Glutamatergic neuron (in vitro differentiated cells): ENCODE measurements at regions not wholly inside any gene's neighbourhood (a gene's known extent, or its start where the extent isn't known, plus 50 kb on each side); places are given as distances from the start of the nearest gene placed in this dataset.
"Not testable (repeated sequence)": the region's sequence is repeated elsewhere in the genome, so short reads cannot be mapped to it uniquely, and the experiment has no call there.

Experiments used
- DNase-seq: peaks from one replicate; pipeline ENCODE4 v3.0.0; 2022
- H3K27ac Mint-ChIP-seq: one replicate; pipeline ENCODE4 v1.8.0; 2020; ENCODE audit warnings: mild to moderate bottlenecking, mixed read lengths, inconsistent platforms; ENCODE audit not compliant: unreplicated experiment
- H3K27me3 Mint-ChIP-seq: one replicate; pipeline ENCODE4 v1.8.0; 2020; ENCODE audit warnings: mild to moderate bottlenecking, moderate library complexity, mixed read lengths, inconsistent platforms; ENCODE audit not compliant: unreplicated experiment
- H3K36me3 Mint-ChIP-seq: one replicate; pipeline ENCODE4 v1.8.0; 2020; ENCODE audit warnings: mild to moderate bottlenecking, mixed read lengths, inconsistent platforms; ENCODE audit not compliant: unreplicated experiment
- H3K4me1 Mint-ChIP-seq: one replicate; pipeline ENCODE4 v1.8.0; 2020; ENCODE audit warnings: mild to moderate bottlenecking, low read depth, mixed read lengths, inconsistent platforms; ENCODE audit not compliant: unreplicated experiment
- H3K4me3 Mint-ChIP-seq: one replicate; pipeline ENCODE4 v1.8.0; 2020; ENCODE audit warnings: mild to moderate bottlenecking, mixed read lengths, inconsistent platforms; ENCODE audit not compliant: unreplicated experiment
- H3K9me3 Mint-ChIP-seq: one replicate; pipeline ENCODE4 v1.8.0; 2020; ENCODE audit warnings: mild to moderate bottlenecking, moderate library complexity, mixed read lengths, inconsistent platforms; ENCODE audit not compliant: unreplicated experiment
- CTCF ChIP-seq: fragments of 200-600 bp; sonication (generic); IDR thresholded peaks from one replicate; pipeline ENCODE4 v1.5.0; 2021; ENCODE audit not compliant: partially characterized antibody, unreplicated experiment

DNA sequence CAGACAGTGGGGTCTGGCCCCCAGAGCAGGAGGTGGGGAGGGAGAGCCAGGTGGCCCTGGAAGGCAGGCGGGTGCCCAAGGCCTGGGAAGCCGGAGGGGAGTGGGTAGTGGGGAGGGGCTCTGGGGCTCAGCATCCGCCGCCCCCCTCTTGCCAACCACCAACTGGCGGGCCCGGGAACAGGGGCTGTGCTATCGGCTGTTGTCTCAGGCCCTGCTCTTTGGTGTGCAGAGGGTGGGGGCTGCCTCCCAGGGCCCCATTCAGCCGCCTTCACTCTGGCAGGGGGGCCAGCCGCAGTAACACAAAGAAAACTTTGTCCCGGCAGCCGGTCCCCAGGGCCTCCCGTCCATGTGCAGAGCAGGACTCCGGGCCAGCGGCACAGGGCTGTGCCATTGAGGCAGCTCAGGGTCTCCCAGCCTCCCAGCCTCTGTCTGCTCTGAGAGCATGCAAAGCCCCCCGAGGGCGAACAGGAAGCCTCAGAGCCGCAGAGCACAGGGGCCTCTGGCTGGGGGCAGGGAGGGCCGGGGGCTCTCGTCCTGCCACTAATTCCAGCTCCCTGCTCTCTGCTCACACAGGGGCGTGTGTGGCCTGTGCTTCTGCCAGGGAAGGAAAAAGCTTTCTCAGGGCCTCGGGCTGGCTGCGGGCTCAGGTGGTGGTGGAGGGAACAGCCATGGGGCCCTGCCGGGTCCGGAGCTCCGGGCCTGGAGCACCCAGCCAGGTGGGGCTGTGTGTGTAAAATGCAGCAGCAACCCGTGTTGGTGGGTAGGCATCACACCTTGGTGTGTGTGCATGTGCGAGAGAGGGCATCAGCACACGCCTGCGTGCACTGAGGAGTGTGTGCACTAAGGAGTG, 54.2 kb upstream of the NOTCH1 start:
- no peak for TF ChIP-seq CTCF
- Mint-ChIP-seq H3K4me1 (peaks cover 2% of the 10 kb centered on the region), H3K36me3 (no peaks in the 10 kb centered on the region), H3K27me3 (peaks cover 9% of the 10 kb centered on the region), H3K9me3 (peaks cover 9% of the 10 kb centered on the region), H3K27ac (no peak overlapping the region), H3K4me3 (no peak overlapping the region)
- peak; percentile 31 for DNase-seq

DNA sequence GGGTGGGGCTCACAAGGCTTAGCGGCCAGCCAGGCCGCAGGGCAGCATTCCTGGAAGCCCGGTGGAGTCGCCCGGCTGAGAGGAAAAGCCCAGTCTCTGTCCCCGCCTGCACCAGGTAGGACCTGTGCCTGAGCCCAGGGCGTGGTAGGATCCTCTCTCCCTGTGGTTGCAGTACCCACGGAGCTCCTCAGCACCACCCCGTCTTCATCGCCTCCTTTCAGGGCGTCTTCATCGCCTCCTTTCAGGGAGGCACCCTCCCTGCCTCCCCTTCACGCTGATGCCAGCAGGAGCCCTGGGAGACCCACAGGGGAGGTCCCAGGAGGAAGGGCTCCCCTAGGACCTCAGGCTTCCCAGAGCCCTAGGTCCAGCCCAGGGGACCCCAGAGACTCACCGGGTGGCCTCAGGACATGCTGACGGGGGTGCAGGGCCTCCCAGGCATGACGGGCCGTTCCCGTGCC, 53.3 kb upstream of the NOTCH1 start:
- H3K9me3 Mint-ChIP-seq: peaks cover 9% of the 10 kb centered on the region
- no peaks in the 10 kb centered on the region for H3K36me3 Mint-ChIP-seq
- DNase-seq: no peak
- H3K4me3 Mint-ChIP-seq: no peak overlapping the region
- peaks cover 2% of the 10 kb centered on the region for H3K4me1 Mint-ChIP-seq
- no peak overlapping the region for H3K27ac Mint-ChIP-seq
- peaks cover 9% of the 10 kb centered on the region for H3K27me3 Mint-ChIP-seq
- TF ChIP-seq CTCF: no peak

GRCh38 chr9:136598390-136599073, 52.7 kb upstream of the NOTCH1 start:
- not testable (repeated sequence) for H3K27me3 Mint-ChIP-seq, DNase-seq, H3K36me3 Mint-ChIP-seq, H3K4me3 Mint-ChIP-seq, H3K9me3 Mint-ChIP-seq, H3K27ac Mint-ChIP-seq, H3K4me1 Mint-ChIP-seq

GRCh38 chr9:136597965-136598364, 52.1 kb upstream of the NOTCH1 start:
- TF ChIP-seq CTCF: no peak
- no peak for DNase-seq
- H3K9me3 Mint-ChIP-seq: peaks cover 9% of the 10 kb centered on the region
- peaks cover 2% of the 10 kb centered on the region for H3K4me1 Mint-ChIP-seq
- no peaks in the 10 kb centered on the region for H3K36me3 Mint-ChIP-seq
- no peak overlapping the region for H3K4me3 Mint-ChIP-seq
- H3K27me3 Mint-ChIP-seq: peaks cover 9% of the 10 kb centered on the region
- H3K27ac Mint-ChIP-seq: no peak overlapping the region

GRCh38 chr9:136597141-136597885, 51.5 kb upstream of the NOTCH1 start:
- Mint-ChIP-seq H3K27ac (no peak overlapping the region), H3K27me3 (peaks cover 9% of the 10 kb centered on the region), H3K4me1 (peaks cover 2% of the 10 kb centered on the region), H3K4me3 (no peak overlapping the region), H3K36me3 (no peaks in the 10 kb centered on the region), H3K9me3 (peaks cover 6% of the 10 kb centered on the region)
- DNase-seq: no peak
- TF ChIP-seq CTCF: no peak
